HT-29 (cell line): ENCODE measurements at regions not wholly inside any gene's neighbourhood (a gene's known extent, or its start where the extent isn't known, plus 50 kb on each side); places are given as distances from the start of the nearest gene placed in this dataset.

Source experiments
- DNase-seq: peaks from one replicate; pipeline ENCODE4 v3.0.0-alpha.2; 2015; ENCODE audit warnings: low spot score

- DNase-seq, result no peak
Measured at GRCh38 chr11:134464196-134464595, 52.2 kb upstream of the B3GAT1 start.

GRCh38 chr11:134463716-134464115 lies 51.7 kb upstream of the B3GAT1 start:
- DNase-seq, result no peak
